ENCODE measurements at regions not wholly inside any gene's neighbourhood (a gene's known extent, or its start where the extent isn't known, plus 50 kb on each side); places are given as distances from the start of the nearest gene placed in this dataset.

- Histone ChIP-seq H3K9me1 (ENCODE audit: control insufficient read depth, extremely low read depth, insufficient read depth, low read length) (no peaks in the 10 kb centered on the region), H3K4me3 (ENCODE audit: control insufficient read depth in 2 of 3, extremely low read depth in 1 of 3, insufficient read depth in 2 of 3, low read depth in 1 of 3, low read length in 3 of 3) (no peak overlapping the region), H3K36me3 (ENCODE audit: control insufficient read depth in 2 of 2, extremely low read depth in 1 of 2, insufficient read depth in 2 of 2, low read length in 2 of 2) (no peaks in the 10 kb centered on the region), H3K9ac (ENCODE audit: control insufficient read depth, extremely low read depth, insufficient read depth, low read length) (no peak overlapping the region), H3K4me1 (ENCODE audit: control insufficient read depth, extremely low read depth, insufficient read depth, low read length) (no peaks in the 10 kb centered on the region), H3K79me2 (ENCODE audit: control insufficient read depth, insufficient read depth, low read length) (no peaks in the 10 kb centered on the region), H3K4me2 (ENCODE audit: control insufficient read depth, extremely low read depth, insufficient read depth, low read depth, low read length) (no peak overlapping the region), H3K27me3 (ENCODE audit: control insufficient read depth, extremely low read depth, insufficient read depth, low read length) (no peaks in the 10 kb centered on the region), H2AFZ (ENCODE audit: control insufficient read depth, low read length) (no peak overlapping the region), H4K20me1 (ENCODE audit: control insufficient read depth, extremely low read depth, insufficient read depth, low read length) (no peaks in the 10 kb centered on the region), H3K9me3 (ENCODE audit: control insufficient read depth, low read depth, low read length) (no peaks in the 10 kb centered on the region), H3K27ac (ENCODE audit: control insufficient read depth, insufficient read depth, low read length) (no peak overlapping the region)
- FAIRE-seq: no peak
- no peak for TF ChIP-seq CTCF (optimal IDR thresholded peaks at IDR 0.05 in 1 of 3, IDR thresholded peaks at IDR 0.05 in 1 of 3, conservative IDR thresholded peaks at IDR 0.05 in 1 of 3; ENCODE audit: extremely low read depth in 1 of 3, insufficient read depth in 2 of 3, low read length in 3 of 3)
- no peak for TF ChIP-seq EZH2 (IDR thresholded peaks at IDR 0.05; ENCODE audit: low read length)
- dilution Hi-C loops (cut with MboI; ENCODE audit: extremely low pct_ligation_motif_present, low sequenced_read_pairs): no loop called here
- DNase-seq (ENCODE audit: low read depth, low spot score): no peak
These were observed 820.7 kb upstream of the HS6ST1 start for GRCh38 chr2:129139380-129139779.

- Histone ChIP-seq H3K79me2 (ENCODE audit: control insufficient read depth, insufficient read depth, low read length) (no peaks in the 10 kb centered on the region), H3K9me3 (ENCODE audit: control insufficient read depth, low read depth, low read length) (no peaks in the 10 kb centered on the region), H3K27ac (ENCODE audit: control insufficient read depth, insufficient read depth, low read length) (no peak overlapping the region), H2AFZ (ENCODE audit: control insufficient read depth, low read length) (no peak overlapping the region), H3K36me3 (ENCODE audit: control insufficient read depth in 2 of 2, extremely low read depth in 1 of 2, insufficient read depth in 2 of 2, low read length in 2 of 2) (no peaks in the 10 kb centered on the region), H3K4me2 (ENCODE audit: control insufficient read depth, extremely low read depth, insufficient read depth, low read depth, low read length) (no peak overlapping the region), H3K4me3 (ENCODE audit: control insufficient read depth in 2 of 3, extremely low read depth in 1 of 3, insufficient read depth in 2 of 3, low read depth in 1 of 3, low read length in 3 of 3) (no peak overlapping the region), H3K9ac (ENCODE audit: control insufficient read depth, extremely low read depth, insufficient read depth, low read length) (no peak overlapping the region), H3K27me3 (ENCODE audit: control insufficient read depth, extremely low read depth, insufficient read depth, low read length) (no peaks in the 10 kb centered on the region), H3K9me1 (ENCODE audit: control insufficient read depth, extremely low read depth, insufficient read depth, low read length) (no peaks in the 10 kb centered on the region), H3K4me1 (ENCODE audit: control insufficient read depth, extremely low read depth, insufficient read depth, low read length) (no peaks in the 10 kb centered on the region), H4K20me1 (ENCODE audit: control insufficient read depth, extremely low read depth, insufficient read depth, low read length) (no peaks in the 10 kb centered on the region)
- FAIRE-seq (no peak), DNase-seq (ENCODE audit: low read depth, low spot score) (no peak)
- dilution Hi-C loops (cut with MboI; ENCODE audit: extremely low pct_ligation_motif_present, low sequenced_read_pairs): no loop called here
- no peak for TF ChIP-seq EZH2 (IDR thresholded peaks at IDR 0.05; ENCODE audit: low read length)
- TF ChIP-seq CTCF (optimal IDR thresholded peaks at IDR 0.05 in 1 of 3, IDR thresholded peaks at IDR 0.05 in 1 of 3, conservative IDR thresholded peaks at IDR 0.05 in 1 of 3; ENCODE audit: extremely low read depth in 1 of 3, insufficient read depth in 2 of 3, low read length in 3 of 3): no peak
These were observed 823.8 kb upstream of the HS6ST1 start for GRCh38 chr2:129142465-129142864.
